CD1c-positive myeloid dendritic cell (primary cell): ENCODE measurements at regions not wholly inside any gene's neighbourhood (a gene's known extent, or its start where the extent isn't known, plus 50 kb on each side); places are given as distances from the start of the nearest gene placed in this dataset.

Experiments
- DNase-seq: peaks from one replicate; pipeline ENCODE4 v3.0.0-alpha.2; 2016; ENCODE audit errors: extremely low spot score

GRCh38 chr12:89859508-89860220, 151.0 kb upstream of the ATP2B1 start:
- DNase-seq: no peak

- no peak for DNase-seq
These were observed 150.1 kb upstream of the ATP2B1 start for GRCh38 chr12:89858718-89859117.

DNA sequence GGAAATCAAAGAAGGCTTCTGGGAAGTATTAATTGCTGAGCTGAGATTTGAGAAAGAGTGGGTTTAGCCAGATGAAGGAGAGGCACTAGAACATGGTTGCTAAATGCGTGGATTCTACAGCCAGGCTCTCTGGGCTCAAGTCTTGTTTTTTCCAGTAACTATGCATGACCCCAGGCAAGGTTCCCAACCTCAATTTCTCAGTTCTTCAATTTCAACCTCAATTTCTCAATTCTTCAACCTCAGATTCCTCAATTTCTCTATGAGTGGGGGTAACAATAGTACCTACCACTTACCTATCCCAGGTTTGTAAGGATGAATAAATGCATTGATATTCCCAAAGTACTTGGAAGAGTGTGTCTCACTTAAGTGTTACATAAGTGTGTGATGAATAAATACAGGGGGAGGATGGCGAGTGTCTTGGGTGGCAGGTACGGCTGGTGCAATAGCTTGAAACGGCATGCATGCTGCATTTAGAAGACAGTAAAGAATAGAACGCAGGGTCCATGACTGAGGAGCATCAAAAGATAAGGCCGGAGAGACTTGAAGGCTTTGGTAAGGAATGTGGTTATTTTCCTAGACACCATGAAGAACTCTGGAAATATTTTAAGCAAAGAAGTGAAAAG, 149.1 kb upstream of the ATP2B1 start:
- peak; percentile 89 for DNase-seq

DNA sequence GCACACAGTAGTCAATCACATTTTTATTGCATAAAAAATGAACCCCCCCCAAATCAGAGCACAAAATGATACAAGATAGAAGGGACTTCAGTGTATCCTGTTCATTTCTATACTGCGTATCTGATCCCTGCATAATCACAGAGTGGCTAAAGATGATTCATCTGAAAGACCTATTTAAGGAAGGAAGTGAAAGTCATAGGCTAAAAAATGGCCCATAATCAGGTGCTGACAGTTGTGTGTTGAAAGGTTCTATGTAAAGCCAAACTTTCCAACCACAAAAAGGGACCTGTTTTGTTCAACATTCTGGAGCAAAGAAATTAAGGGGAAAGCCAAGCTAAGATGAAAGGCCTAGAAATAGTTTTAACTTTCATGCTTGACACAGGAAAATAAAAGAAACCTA, 147.8 kb upstream of the ATP2B1 start:
- peak; percentile 90 for DNase-seq

GRCh38 chr12:89848732-89849131, 140.1 kb upstream of the ATP2B1 start:
- no peak for DNase-seq

DNA sequence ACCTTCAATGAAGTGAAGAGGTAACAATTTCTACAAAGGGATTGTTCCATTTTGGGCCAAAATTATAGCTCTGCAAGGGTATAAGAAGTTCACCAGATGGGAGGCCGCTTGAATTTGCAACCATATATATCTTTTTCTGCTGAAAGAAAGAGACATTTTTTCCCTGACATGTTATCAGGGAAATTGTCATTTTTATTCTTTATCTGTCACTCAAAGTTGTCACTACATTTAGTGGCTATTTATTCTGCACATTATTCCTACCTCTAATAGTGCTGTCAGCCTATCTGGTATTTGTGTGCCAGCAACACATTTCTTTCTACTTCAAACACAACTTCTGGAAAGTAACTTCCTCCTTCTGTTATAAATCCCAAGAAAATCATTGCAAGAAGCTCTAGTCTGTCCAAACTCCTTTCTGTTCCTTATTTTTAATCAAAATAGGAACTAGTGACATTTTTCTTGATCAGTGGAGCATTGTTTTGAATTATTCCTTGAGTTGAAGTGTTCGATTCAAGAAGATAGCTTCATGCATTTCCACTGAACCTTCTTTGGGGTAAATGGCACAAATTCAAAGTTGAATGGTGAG, 137.9 kb upstream of the ATP2B1 start:
- DNase-seq: peak; percentile 82

- DNase-seq: no peak
These were observed 137.1 kb upstream of the ATP2B1 start for GRCh38 chr12:89845767-89846166.

GRCh38 chr12:89845366-89845765, 136.7 kb upstream of the ATP2B1 start:
- peak; percentile 61 for DNase-seq

DNA sequence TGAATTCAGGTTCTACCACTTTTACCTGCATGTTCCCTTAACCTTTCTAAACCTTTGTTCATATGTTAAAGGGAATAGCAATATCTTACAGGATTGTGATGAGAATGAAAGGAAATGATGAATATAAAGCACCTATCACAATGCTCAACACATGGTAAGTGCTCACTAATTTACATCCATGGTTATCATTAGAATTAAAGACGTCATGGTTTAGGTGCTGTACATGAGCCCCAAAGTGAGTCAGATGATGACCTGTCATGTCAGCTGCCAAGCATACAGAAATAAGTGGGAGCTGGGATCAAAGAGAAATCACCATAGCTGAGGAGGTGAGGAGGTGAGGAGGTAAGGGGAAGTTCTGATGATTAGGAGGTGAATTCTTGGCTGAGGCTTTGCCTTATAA, 135.9 kb upstream of the ATP2B1 start:
- DNase-seq: no peak

DNA sequence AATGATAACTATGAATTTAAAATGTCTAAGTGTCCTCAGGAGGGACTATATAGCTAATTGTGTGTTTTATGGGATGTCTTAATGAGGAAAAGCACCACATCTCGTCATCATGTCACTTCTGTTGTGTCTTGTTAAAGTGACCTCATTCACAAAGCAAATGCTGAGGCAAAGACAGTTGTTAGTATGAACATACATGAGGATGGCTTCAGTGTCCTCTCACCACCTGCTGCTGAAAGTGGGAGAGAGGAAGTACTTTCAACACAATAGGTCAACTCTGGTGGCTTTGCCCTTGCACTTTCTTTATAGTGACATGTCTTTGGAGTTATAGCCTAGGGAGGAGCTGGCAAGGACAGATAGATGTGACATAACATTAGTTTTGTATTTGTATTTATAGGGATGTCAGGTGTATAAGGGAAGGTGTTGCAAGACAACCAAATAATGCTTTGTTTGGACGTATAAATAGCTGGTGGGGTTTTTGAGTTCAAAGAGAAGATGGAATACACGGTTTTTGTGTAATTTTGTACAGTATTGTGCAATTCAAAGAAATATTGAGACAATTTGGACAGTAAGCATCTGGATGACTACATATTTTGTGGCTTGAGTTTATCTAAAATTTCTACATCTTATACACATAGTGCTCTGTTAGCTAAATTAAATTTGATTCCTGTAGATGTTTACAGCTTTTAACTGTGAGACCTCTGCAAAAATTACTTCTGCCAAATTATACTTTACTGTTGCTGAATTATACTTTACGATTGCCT, 131.7 kb upstream of the ATP2B1 start:
- DNase-seq: peak; percentile 31

DNA sequence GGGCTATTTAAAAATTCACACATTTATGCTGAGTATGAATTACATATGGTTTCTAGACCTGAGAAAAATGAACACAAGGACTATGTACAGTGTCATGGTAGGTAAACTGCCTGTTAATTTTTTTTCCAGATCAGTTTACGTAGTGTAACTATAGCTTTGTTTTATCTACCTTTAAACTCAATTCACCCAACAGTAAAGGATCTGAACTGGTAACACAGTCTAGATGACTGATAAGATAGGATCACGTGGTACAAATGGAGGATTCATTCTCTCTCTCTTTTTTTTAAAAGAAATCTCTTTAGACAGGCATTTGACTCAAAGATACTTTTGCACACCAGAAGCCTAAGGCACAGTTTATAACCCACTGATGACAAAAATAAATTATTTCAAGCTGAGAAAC, 130.8 kb upstream of the ATP2B1 start:
- no peak for DNase-seq

DNA sequence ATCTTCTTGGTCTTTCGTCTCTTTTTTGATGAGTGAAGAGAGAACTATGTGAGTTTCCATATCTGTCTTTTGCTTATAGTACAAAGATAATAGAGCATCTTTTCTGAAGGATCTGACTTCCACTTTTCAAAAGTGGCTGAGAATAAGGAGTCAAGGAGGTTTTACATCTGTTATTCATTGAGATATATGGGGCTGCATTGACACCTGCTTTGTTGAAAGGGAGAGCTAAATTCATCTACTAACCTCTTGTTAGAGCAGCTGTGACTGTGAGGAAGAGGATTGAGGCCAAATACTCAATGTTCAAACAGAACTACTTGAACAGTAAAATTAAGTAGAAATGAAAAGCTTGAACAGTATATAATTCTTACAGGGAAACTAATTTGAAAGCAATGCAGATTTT, 130.2 kb upstream of the ATP2B1 start:
- no peak for DNase-seq

- DNase-seq: no peak
These were observed 127.4 kb upstream of the ATP2B1 start for GRCh38 chr12:89836026-89836425.

GRCh38 chr12:89834676-89835075, 126.0 kb upstream of the ATP2B1 start:
- peak; percentile 55 for DNase-seq

- no peak for DNase-seq
These were observed 125.0 kb upstream of the ATP2B1 start for GRCh38 chr12:89833337-89834252.

- no peak for DNase-seq
These were observed 123.7 kb upstream of the ATP2B1 start for GRCh38 chr12:89832336-89832735.

DNA sequence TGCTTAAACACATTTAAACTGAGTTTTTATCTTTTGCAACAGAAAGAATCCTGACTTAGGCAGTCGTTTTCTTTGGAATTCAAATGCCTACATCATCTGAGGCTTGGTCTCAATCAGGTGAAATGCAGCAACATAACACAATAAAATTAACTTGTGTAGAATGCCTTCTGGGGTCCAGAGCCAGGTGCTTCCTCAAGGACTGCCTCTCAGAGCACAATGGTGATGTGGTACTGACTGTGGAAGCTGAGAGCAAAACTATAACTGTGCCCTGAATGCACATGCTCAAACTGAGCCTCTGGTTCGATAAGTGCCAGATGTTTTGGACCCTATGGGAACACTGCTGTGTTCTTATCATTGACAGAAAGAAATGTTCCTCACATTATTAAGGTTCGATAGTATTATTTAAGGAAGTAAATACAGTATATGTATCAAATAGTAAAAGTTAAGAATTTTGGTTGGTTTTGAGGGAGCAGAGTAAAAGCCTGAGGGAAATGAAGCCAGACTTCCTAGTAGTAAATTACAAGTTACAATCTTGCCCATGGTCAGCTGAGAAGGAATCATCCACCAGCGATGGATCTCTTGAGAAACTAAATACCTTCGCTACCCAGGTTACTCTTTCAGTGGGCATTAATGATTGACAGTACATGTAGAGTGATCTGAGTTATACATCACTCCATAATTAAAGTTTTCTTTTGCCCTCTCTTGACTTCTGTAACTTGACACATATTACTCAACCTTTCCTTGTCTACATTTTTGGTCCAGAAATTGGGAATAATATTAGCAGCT, 122.9 kb upstream of the ATP2B1 start:
- DNase-seq: no peak

DNA sequence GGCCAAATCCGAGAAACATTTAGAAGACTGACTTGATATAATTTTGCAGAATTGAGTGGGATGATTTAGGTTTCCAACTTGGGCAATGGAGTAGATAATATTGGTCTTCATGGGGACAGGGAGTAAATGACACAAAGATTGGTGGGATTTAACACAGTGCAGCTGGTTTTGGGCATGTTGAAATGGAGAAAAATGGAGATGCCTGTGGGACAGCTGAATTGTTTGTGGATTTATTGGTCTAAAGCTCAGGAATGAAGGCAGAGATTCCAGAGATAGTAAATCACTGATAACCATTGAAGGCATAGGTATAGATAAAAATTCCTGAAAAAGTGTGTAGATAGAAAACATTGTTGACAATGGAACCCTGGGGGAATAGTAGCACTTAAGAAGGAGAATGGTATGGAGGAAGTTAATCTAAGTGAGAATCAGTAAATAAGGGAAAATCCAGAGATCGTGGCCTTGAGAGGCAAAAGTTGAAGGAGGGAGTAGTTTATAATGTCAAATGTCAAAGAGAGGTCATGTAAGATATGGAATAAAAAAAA, 120.9 kb upstream of the ATP2B1 start:
- no peak for DNase-seq

GRCh38 chr12:89828575-89828974, 119.9 kb upstream of the ATP2B1 start:
- no peak for DNase-seq

- no peak for DNase-seq
These were observed 119.0 kb upstream of the ATP2B1 start for GRCh38 chr12:89827592-89827991.
